Cardiac fibroblast (primary cell): ENCODE measurements at regions not wholly inside any gene's neighbourhood (a gene's known extent, or its start where the extent isn't known, plus 50 kb on each side); places are given as distances from the start of the nearest gene placed in this dataset.

Source experiments
- DNase-seq, 2 donors: peaks; one replicate each; pipeline versions ENCODE4 v3.0.0 to v3.0.0-alpha.2; 2010; ENCODE audit warnings: low read depth in 2 of 2
- H3K4me3 ChIP-seq, 2 donors: replicated peaks in 1 of 2; 1 replicate in 1 of 2; 2 replicates in 1 of 2; pipeline ENCODE4 v1.5.1; 2011; ENCODE audit warnings: low read depth in 2 of 2, low read length in 2 of 2, mild to moderate bottlenecking in 2 of 2, moderate library complexity in 1 of 2
- CTCF ChIP-seq: IDR thresholded peaks from one replicate; pipeline ENCODE4 v1.5.1; 2011; ENCODE audit warnings: low read depth, mild to moderate bottlenecking, low read length, inconsistent platforms

DNA sequence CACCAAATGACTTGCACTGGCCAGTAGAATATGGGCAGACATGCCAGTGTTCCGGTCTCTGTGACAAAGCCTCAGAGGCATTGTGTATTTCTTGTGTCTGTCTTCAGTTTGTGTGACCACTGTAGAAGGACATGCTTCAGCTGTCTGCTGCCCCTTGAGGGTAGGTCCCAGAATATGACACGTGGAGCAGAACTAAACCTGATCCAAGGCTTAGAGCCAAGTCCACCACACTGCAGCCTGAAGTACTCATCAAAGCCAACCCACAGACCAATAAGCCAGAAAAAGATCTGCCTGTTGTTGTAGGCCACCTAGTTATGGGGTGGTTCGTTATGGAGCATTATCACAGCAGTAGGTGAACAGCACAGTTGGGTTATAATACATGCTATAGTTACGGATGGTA, 468.9 kb downstream of the PSAT1 start:
- H3K4me3 ChIP-seq = no peak overlapping the region
- no peak for TF ChIP-seq CTCF
- no peak for DNase-seq

DNA sequence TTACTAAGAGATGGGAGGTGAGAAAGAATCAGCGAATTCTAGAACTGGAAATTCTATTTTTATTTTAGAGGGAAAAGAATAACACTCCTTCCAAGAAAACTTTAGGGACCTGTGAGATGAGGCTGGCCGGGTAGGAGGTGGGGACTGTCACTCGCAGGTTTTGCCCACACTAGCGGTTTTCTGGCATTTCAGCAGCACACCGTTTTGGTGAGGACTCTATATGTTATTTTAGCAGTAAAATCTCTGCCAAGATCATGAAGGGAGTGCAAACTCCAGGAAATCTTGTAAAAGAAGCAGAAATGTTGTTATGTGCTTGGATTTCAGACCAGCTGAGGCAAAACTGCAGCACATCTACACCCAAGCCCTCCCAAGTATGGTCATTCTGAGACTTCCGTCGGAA, 470.6 kb downstream of the PSAT1 start:
- H3K4me3 ChIP-seq = no peak overlapping the region
- DNase-seq = no peak
- TF ChIP-seq CTCF = no peak

- no peak for TF ChIP-seq CTCF
- H3K4me3 ChIP-seq = no peak overlapping the region
- DNase-seq = no peak
Measured at GRCh38 chr9:78769690-78770089, 472.8 kb downstream of the PSAT1 start.

DNA sequence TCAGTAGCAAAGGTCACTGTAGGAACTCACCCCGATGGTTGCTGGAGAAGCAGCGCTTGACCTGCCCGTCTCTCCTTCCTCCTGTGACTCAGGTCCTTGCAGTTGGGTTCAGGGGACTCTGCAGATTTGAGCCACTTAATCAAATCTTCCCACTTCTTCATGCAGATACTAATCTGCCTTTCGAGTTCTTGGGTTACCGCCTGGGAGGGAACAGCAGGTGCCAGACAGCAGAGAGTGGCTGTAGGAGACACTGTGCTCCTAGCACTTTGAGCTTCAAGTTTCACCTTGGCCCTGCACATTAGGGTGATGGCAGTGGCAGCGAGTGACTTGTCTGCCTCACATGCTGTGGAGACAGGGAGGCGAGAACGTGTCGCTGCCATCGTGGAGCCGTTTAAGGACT, 478.3 kb downstream of the PSAT1 start:
- DNase-seq = no peak
- no peak for TF ChIP-seq CTCF
- H3K4me3 ChIP-seq = no peak overlapping the region

DNA sequence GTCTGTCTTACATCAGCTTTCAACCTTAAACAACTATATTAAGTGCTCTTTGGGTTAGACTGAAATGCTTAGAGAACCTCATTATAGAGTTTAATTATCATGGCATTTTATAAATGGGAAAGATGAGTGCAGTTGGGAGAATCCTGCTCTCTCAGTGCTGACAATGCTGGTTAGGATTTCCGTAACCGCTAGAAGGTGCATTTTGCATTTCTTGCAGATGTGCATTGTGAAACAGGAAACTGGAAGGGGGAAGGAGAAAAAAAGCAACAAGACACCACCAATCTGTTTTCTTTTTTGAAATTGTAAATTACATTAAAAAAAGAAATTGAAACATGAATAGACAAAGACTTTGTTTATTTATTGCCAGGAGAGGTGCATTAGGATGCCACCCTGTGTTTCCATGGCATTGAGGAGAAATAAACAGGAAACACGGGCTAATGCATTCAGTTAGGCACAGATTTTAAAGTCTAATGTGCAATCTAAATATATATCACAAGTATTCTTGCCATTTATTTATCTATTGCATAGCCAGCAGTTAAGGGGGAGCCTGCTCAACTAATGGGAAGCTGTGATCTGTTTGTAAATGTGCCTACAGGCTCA, 478.9 kb downstream of the PSAT1 start:
- no peak for DNase-seq
- no peak for TF ChIP-seq CTCF
- H3K4me3 ChIP-seq = no peak overlapping the region

DNA sequence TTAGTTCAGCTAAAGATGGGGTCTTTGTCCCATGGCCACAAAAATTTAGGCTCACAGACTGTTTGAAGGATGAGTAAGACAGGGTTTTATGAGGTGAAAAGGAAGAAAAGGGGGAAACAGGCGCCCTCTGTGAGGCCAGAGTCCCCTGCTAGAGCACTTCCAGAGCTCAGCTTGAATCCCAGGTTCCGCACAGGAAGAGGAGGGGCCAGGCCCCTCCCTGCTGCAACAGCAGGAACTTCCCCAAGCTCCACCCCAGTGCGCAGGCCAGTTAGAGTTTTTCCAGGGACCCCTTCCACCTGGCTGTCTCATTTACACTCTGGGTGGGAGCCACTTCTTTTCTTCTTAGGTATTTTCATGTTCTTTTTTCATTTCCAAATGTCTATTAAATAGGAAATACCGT, 480.8 kb downstream of the PSAT1 start:
- DNase-seq = no peak
- no peak for TF ChIP-seq CTCF
- H3K4me3 ChIP-seq = no peak overlapping the region

GRCh38 chr9:78778318-78778717, 481.4 kb downstream of the PSAT1 start:
- DNase-seq = no peak
- no peak overlapping the region for H3K4me3 ChIP-seq
- no peak for TF ChIP-seq CTCF
